ENCODE measurements at regions not wholly inside any gene's neighbourhood (a gene's known extent, or its start where the extent isn't known, plus 50 kb on each side); places are given as distances from the start of the nearest gene placed in this dataset.

DNA sequence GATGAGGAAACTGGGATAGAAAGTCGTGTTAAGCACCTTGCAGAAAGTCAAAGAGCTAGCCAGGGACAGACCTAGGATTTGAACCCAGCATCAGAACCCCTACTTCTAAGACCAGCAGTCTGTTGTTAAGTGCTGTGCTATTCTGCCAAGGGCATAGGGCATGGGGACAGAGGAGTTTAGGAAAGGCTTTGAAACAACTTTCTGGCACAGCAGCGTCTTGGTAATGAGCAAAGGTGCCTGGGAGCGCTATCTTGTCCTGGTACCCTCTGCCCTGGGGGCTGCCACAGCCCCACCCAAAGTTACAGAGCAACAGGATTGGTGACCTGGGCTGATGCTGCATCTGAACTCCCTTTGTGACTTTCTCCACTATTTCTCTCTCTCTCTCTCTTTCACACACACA, 1108.1 kb downstream of the BCL11B start:
- WGBS, 3 donors, result 71 to 80% (median 78%) methylated on average over 3 of the region's 3 CpGs
- H3K9me3 ChIP-seq, result no peaks in the 10 kb centered on the region
- TF ChIP-seq, protein P1, sequence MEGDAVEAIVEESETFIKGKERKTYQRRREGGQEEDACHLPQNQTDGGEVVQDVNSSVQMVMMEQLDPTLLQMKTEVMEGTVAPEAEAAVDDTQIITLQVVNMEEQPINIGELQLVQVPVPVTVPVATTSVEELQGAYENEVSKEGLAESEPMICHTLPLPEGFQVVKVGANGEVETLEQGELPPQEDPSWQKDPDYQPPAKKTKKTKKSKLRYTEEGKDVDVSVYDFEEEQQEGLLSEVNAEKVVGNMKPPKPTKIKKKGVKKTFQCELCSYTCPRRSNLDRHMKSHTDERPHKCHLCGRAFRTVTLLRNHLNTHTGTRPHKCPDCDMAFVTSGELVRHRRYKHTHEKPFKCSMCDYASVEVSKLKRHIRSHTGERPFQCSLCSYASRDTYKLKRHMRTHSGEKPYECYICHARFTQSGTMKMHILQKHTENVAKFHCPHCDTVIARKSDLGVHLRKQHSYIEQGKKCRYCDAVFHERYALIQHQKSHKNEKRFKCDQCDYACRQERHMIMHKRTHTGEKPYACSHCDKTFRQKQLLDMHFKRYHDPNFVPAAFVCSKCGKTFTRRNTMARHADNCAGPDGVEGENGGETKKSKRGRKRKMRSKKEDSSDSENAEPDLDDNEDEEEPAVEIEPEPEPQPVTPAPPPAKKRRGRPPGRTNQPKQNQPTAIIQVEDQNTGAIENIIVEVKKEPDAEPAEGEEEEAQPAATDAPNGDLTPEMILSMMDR (IDR thresholded peaks at IDR 0.05), result no peak
- H3K4me1 ChIP-seq, result no peaks in the 10 kb centered on the region
- no peak overlapping the region for H3K27ac ChIP-seq
- H3K27me3 ChIP-seq (ENCODE audit: insufficient read depth in 3 of 3, low read length in 2 of 3), result peaks cover 0 to 12% (median 2%) of the 10 kb centered on the region in 3 donors
- H3K36me3 ChIP-seq (ENCODE audit: insufficient read depth in 1 of 2, low read depth in 1 of 2), result no peaks in the 10 kb centered on the region
- H3K4me3 ChIP-seq, result no peak overlapping the region
- no peak for ATAC-seq
- no peak for DNase-seq
- intact Hi-C loops (cut with DNase I), result no loop called here

DNA sequence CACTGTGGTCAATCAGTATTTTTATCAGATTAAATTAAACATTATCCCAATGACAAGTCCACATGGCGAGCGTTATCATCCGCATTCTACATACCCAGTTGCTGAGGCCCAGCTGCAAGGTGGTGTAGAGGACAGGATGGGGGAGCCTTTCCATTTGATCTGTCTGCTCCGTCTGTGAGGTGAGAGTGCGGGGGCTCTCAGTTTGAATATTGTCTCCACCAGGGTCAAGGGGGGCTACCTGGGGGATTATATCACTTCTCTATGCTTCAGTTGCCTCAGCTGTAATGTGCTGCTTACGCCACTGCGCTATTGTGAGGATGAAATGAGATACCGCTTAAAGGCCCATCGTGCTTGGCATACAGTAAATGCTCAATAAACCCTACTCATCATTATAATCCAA, 1106.0 kb downstream of the BCL11B start:
- no peak for ATAC-seq
- Histone ChIP-seq H3K27ac (no peak overlapping the region), H3K4me1 (no peaks in the 10 kb centered on the region), H3K27me3 (ENCODE audit: insufficient read depth in 3 of 3, low read length in 2 of 3) (peaks cover 0 to 12% (median 2%) of the 10 kb centered on the region in 3 donors), H3K4me3 (no peak overlapping the region), H3K36me3 (ENCODE audit: insufficient read depth in 1 of 2, low read depth in 1 of 2) (no peaks in the 10 kb centered on the region), H3K9me3 (no peaks in the 10 kb centered on the region)
- WGBS, 3 donors, result 94 to 95% (median 94%) methylated on average over 9 of the region's 9 CpGs
- intact Hi-C loops (cut with DNase I), result no loop called here
- TF ChIP-seq, protein P1 (IDR thresholded peaks at IDR 0.05), result no peak
- no peak for DNase-seq

DNA sequence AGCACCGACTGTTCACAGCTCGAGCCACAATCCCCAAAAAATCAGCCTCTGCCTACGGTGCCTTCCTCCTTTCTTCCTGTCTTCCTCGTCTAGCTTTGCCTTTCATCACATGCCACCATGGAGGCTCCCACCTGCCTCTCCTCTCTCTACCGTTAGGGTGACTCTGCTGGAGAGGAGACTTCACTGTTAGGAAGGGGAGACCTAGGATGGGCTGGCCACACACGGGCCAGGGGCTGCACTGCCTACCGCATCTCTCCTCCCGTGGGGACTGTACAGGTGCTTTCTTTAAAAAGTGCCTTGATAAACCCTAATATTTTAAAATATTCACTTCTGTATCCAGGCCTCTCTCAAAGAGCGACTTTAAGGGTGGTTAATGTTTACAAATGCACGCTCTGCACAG, 1104.7 kb downstream of the BCL11B start:
- WGBS, 3 donors, result 28 to 36% (median 36%) methylated on average over 10 of the region's 10 CpGs
- H3K27ac ChIP-seq, result no peak overlapping the region
- intact Hi-C loops (cut with DNase I), result no loop called here
- ATAC-seq, result no peak
- no peak overlapping the region for H3K4me3 ChIP-seq
- no peak for DNase-seq
- H3K27me3 ChIP-seq (ENCODE audit: insufficient read depth in 3 of 3, low read length in 2 of 3), result peaks cover 0 to 11% (median 2%) of the 10 kb centered on the region in 3 donors
- no peaks in the 10 kb centered on the region for H3K36me3 ChIP-seq (ENCODE audit: insufficient read depth in 1 of 2, low read depth in 1 of 2)
- H3K4me1 ChIP-seq, result no peaks in the 10 kb centered on the region
- no peaks in the 10 kb centered on the region for H3K9me3 ChIP-seq
- TF ChIP-seq, protein P1 (IDR thresholded peaks at IDR 0.05), result no peak

DNA sequence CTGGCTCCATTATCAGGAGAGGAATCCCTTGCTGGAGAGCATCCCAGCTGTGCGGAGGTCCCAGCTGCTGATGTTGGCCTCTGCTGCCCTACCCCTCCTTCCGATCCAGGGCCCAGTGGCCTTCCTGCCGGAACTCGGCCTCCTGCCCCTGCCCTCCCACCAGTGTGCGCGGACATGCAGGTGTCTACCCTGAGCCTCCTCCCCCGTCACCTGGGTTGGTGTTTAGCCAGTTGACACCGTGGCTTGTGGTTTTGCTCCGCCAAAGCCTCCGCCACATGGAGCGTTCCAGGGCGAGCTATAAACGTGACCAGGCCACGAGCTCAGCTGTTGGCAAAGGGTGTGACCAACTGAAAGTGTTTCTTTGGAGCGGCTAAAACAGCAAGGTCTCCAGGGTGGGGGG, 1104.3 kb downstream of the BCL11B start:
- no peak overlapping the region for H3K27ac ChIP-seq
- DNase-seq, result no peak
- intact Hi-C loops (cut with DNase I), result no loop called here
- TF ChIP-seq, protein P1 (IDR thresholded peaks at IDR 0.05), result no peak
- H3K36me3 ChIP-seq (ENCODE audit: insufficient read depth in 1 of 2, low read depth in 1 of 2), result no peaks in the 10 kb centered on the region
- H3K27me3 ChIP-seq (ENCODE audit: insufficient read depth in 3 of 3, low read length in 2 of 3), result peaks cover 0 to 6% (median 2%) of the 10 kb centered on the region in 3 donors
- H3K4me3 ChIP-seq, result no peak overlapping the region
- 23 to 35% (median 30%) methylated on average over 15 of the region's 15 CpGs for WGBS, 3 donors
- no peak for ATAC-seq
- no peaks in the 10 kb centered on the region for H3K4me1 ChIP-seq
- H3K9me3 ChIP-seq, result no peaks in the 10 kb centered on the region

DNA sequence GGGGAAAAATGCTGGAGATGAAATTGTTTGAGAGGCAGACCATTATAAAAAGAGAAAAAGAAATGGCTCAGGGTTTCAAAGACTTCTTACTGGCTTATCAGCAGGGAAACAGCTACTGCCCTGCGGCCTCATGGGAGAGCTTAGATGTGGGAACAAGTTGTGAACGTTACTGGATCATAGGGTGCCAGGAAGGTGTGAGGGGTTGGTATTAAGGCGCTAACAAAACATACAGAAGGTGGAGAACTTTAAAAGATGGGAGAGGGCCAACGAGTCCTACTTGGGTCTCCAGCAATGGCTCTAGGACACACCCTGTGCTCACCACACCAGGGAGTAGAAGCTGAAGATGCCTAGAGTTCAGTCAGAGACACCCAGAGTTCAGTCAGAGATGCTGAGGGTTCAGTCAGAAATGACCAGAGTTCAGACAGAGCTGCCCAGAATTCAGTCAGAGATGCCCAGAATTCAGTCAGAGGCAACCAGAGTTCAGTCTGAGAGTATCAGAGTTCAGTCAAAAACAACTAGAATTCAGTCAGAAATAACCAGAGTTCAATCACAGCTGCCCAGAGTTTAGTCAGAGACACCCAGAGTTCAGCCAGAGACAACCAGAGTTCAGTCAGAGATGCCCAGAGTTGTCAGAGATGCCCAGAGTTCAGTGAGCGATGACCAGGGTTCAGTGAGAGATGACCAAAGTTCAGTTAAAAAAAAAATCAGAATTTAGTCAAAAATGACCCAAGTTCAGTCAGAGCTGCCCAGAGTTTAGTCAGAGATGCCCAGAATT, 1103.6 kb downstream of the BCL11B start:
- intact Hi-C loops (cut with DNase I), result no loop called here
- ATAC-seq (no peak), DNase-seq (no peak)
- WGBS, 3 donors, result 79 to 84% (median 81%) methylated on average over 5 of the region's 5 CpGs
- TF ChIP-seq, protein P1 (IDR thresholded peaks at IDR 0.05), result no peak
- Histone ChIP-seq H3K4me3 (no peak overlapping the region), H3K27me3 (ENCODE audit: insufficient read depth in 3 of 3, low read length in 2 of 3) (peaks cover 0 to 4% (median 2%) of the 10 kb centered on the region in 3 donors), H3K4me1 (no peaks in the 10 kb centered on the region), H3K9me3 (no peaks in the 10 kb centered on the region), H3K36me3 (ENCODE audit: insufficient read depth in 1 of 2, low read depth in 1 of 2) (no peaks in the 10 kb centered on the region), H3K27ac (no peak overlapping the region)

Data from psoas muscle (tissue), 7 donors.